Activated CD4-positive, alpha-beta memory T cell treated with anti-CD3 and anti-CD28 coated beads for 36 hours (primary cell): ENCODE measurements at regions not wholly inside any gene's neighbourhood (a gene's known extent, or its start where the extent isn't known, plus 50 kb on each side); places are given as distances from the start of the nearest gene placed in this dataset.

ENCODE experiments used
- CTCF ChIA-PET: fragments of 350-600 bp; sonication (Branson Sonifier 250); formaldehyde crosslinking; loops from one replicate; lab custom pipeline; 2021; ENCODE audit warnings: antibody characterized with exemption, inconsistent platforms; lab: Charles Lee
- POLR2A ChIA-PET: fragments of 350-600 bp; sonication (Branson Sonifier 250); formaldehyde crosslinking; loops from one replicate; lab custom pipeline; 2021; ENCODE audit warnings: antibody characterized with exemption; lab: Charles Lee
- DNase-seq: peaks from one replicate; pipeline ENCODE4 v3.0.0-alpha.2; 2020
- H3K27ac Mint-ChIP-seq: one replicate; pipeline ENCODE4 v1.8.0; 2021; ENCODE audit warnings: mixed read lengths
- H3K27me3 Mint-ChIP-seq: one replicate; pipeline ENCODE4 v1.8.0; 2021; ENCODE audit warnings: mixed read lengths
- H3K36me3 Mint-ChIP-seq: one replicate; pipeline ENCODE4 v1.8.0; 2021; ENCODE audit warnings: mixed read lengths
- H3K4me1 Mint-ChIP-seq: one replicate; pipeline ENCODE4 v1.8.0; 2021; ENCODE audit warnings: low read depth, mixed read lengths
- H3K4me3 Mint-ChIP-seq: one replicate; pipeline ENCODE4 v1.8.0; 2021; ENCODE audit warnings: mild to moderate bottlenecking, mixed read lengths
- H3K9me3 Mint-ChIP-seq: one replicate; pipeline ENCODE4 v1.8.0; 2021; ENCODE audit warnings: mixed read lengths
- intact Hi-C: fragments of 100-400 bp; cut with micrococcal nuclease; formaldehyde crosslinking; loops from one replicate; pipeline ENCODE4 v1.15.1; 2023

DNA sequence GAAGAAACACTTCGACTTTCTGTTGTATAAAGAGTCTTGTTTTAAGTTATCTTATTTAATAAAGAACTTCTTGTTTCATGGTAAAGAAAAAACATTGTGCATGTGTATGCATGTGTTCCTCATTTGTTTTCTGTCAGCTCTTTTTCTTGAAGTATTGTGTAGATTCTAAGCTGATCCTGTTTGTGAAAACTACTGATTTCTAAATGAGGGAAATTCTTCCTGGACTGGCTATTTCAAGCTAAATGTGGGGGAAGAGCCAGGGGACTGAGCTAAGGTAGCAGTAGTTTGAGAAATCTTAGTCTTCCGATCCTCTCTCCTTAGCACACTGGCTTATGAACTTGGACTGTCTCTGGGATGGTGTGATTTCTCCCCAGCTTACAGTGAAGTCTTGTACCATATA is 56.4 kb upstream of the RBMS1 start:
- Mint-ChIP-seq H3K27ac (no peak overlapping the region), H3K27me3 (peaks cover 4% of the 10 kb centered on the region), H3K4me1 (no peaks in the 10 kb centered on the region), H3K4me3 (no peak overlapping the region), H3K9me3 (peaks cover 3% of the 10 kb centered on the region), H3K36me3 (no peaks in the 10 kb centered on the region)
- intact Hi-C loops = no loop called here
- no peak for DNase-seq
- POLR2A ChIA-PET = no interaction called here
- CTCF ChIA-PET = no interaction called here

DNA sequence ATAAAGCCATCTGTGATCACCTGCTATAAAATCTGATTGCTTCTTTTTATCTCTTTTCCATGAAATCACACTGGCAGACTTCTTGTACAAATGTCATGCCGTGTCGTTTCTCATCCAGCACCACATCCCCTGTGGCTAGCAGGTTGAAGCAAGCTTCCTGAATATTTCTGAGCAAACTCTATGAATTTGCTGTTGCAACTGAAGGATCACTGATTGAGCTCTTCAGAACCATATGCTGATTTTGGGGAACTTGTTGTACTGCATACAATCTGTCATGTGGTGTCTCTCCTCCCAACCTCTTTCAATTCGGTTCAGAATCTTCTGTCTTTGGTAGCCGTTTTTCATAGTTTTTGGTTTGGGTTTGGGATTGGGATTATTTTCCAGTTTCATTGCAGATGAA is 57.7 kb upstream of the RBMS1 start:
- Mint-ChIP-seq H3K9me3 (peaks cover 3% of the 10 kb centered on the region), H3K4me1 (no peaks in the 10 kb centered on the region), H3K27ac (no peak overlapping the region), H3K27me3 (peaks cover 4% of the 10 kb centered on the region), H3K4me3 (no peak overlapping the region), H3K36me3 (no peaks in the 10 kb centered on the region)
- no peak for DNase-seq
- CTCF ChIA-PET = no interaction called here
- intact Hi-C loops = no loop called here
- POLR2A ChIA-PET = no interaction called here

DNA sequence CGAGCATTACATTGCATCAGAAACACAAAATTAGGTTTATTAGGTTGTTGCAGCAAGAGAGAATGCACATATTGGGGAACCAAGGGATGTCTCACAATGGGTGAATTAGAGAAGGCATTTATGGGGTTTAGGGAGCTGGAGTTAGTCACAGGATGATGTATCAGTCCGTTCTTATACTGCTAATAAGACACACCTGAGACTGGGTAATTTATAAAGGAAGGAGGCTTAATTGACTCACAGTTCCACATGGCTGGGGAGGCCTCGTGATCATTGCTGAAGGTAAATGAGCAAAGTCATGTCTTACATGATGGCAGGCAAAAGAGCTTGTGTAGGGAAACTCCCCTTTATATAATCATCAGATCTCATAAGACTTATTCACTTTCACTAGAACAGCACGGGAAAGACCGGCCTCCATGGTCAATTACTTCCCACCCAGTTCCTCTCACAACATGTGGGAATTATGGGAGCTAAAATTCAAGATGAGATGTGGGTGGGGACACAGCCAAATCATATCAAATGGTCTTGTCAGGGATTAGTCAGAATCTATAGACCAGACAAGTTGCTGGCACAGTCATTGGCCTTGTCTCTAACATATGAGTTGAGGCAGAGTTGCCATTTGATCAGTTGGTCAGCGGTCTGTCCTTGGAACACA is 61.9 kb upstream of the RBMS1 start:
- Mint-ChIP-seq H3K9me3 (no peaks in the 10 kb centered on the region), H3K4me1 (no peaks in the 10 kb centered on the region), H3K27ac (no peak overlapping the region), H3K36me3 (no peaks in the 10 kb centered on the region), H3K27me3 (peaks cover 4% of the 10 kb centered on the region), H3K4me3 (no peak overlapping the region)
- intact Hi-C loops = no loop called here
- POLR2A ChIA-PET = no interaction called here
- CTCF ChIA-PET = no interaction called here
- DNase-seq = no peak

GRCh38 chr2:160557903-160558302 is 64.3 kb upstream of the RBMS1 start:
- Mint-ChIP-seq H3K4me3 (no peak overlapping the region), H3K9me3 (no peaks in the 10 kb centered on the region)

GRCh38 chr2:160558531-160558930 is 64.9 kb upstream of the RBMS1 start:
- Mint-ChIP-seq H3K4me3 (no peak overlapping the region), H3K36me3 (no peaks in the 10 kb centered on the region), H3K27me3 (no peaks in the 10 kb centered on the region), H3K9me3 (no peaks in the 10 kb centered on the region), H3K27ac (no peak overlapping the region), H3K4me1 (no peaks in the 10 kb centered on the region)
- DNase-seq = no peak
- ChIA-PET CTCF (no interaction called here), POLR2A (no interaction called here)
- intact Hi-C loops = no loop called here

More at GRCh38 chr2:160557903-160558302, 64.3 kb upstream of the RBMS1 start:
- no peaks in the 10 kb centered on the region for H3K4me1 Mint-ChIP-seq
- H3K27me3 Mint-ChIP-seq = peaks cover 2% of the 10 kb centered on the region
- H3K27ac Mint-ChIP-seq = no peak overlapping the region
- ChIA-PET POLR2A (no interaction called here), CTCF (no interaction called here)
- no peaks in the 10 kb centered on the region for H3K36me3 Mint-ChIP-seq
- DNase-seq = no peak
- intact Hi-C loops = no loop called here

DNA sequence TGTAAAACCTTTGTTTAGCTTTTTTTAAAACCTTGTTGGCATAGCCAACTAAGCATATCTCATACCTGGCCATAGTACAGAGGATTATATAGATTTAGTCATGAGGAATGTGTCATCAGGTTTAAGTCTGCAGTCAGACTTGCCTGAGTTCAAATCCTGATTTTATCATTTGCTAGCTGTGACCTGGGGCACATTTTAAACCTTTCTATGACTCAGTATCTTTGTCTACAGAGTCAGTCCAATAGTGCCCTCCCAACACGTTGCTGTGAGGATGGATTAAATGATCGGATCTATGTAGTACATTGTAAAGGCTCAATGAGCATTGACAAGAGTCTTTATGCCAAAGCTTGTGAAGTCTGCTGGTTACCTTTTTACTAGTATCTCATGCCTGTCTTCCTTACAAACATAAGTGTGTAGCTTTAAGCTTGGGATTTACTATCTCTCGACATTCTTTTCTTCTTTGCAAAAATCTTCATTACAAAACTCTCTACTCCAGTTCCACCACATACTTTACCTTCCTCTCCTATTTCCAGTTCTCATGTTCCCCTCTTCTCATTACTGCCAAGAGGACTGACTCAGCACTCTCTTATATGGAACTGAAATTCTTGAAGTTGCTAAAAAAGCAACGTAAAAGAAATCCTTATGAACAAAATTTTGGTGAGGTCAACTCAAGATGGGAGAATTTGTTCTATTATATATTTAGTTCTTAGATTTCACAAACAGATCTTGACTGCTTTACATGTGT is 68.1 kb upstream of the RBMS1 start:
- H3K9me3 Mint-ChIP-seq = no peaks in the 10 kb centered on the region
- intact Hi-C loops = no loop called here
- CTCF ChIA-PET = no interaction called here
- DNase-seq = no peak
- POLR2A ChIA-PET = interaction anchor here (0.7 kb wide), 1 partner anchor 181 kb away, joined by 3 read pairs; no protein-coding TSS in a partner anchor
- H3K4me3 Mint-ChIP-seq = no peak overlapping the region
- peaks cover 5% of the 10 kb centered on the region for H3K4me1 Mint-ChIP-seq
- no peak overlapping the region for H3K27ac Mint-ChIP-seq
- no peaks in the 10 kb centered on the region for H3K27me3 Mint-ChIP-seq
- H3K36me3 Mint-ChIP-seq = no peaks in the 10 kb centered on the region

DNA sequence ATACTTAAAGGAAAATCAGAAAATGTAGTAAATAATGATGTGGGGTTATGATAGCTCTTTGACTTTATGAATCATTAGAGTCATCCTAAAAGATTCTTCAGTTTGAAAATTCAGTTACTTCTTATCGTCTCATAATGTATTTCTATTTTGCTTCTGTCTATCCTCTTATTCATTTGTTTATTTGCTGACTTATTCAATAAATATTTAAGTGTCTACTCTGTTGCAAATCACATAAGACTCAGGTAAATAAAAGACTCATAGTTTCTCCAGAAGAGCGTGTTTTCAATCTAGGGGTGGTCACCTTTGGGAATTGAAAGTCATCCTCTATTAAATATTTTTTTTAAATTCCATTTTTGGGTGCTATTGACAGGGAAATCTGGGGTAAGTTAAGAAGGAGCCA is 69.1 kb upstream of the RBMS1 start:
- no peaks in the 10 kb centered on the region for H3K36me3 Mint-ChIP-seq
- intact Hi-C loops = no loop called here
- DNase-seq = no peak
- CTCF ChIA-PET = interaction anchor here (0.6 kb wide), 1 partner anchor 71 kb away, joined by 3 read pairs; no protein-coding TSS in a partner anchor
- H3K27ac Mint-ChIP-seq = no peak overlapping the region
- no peaks in the 10 kb centered on the region for H3K9me3 Mint-ChIP-seq
- POLR2A ChIA-PET = no interaction called here
- no peaks in the 10 kb centered on the region for H3K27me3 Mint-ChIP-seq
- H3K4me1 Mint-ChIP-seq = peaks cover 5% of the 10 kb centered on the region
- no peak overlapping the region for H3K4me3 Mint-ChIP-seq

DNA sequence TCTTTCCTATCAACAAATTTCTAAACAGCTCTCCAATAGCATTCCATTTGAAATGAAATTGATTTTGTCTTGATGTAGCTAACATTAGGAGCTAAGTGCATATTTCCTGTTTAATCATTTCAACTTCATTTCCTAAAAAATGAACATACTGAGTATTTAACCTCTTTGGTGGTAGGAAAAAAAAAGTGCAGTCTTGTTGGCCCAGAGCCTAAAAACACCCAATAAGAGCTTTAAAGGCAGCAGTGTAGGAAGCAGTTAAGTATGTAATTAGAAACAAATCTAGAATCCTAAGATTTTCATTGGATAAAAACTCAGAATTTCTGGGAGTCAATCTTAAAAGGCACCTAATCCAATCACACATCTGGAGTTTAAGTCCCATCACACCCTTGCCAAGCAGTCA is 71.0 kb upstream of the RBMS1 start:
- intact Hi-C loops = no loop called here
- Mint-ChIP-seq H3K4me3 (no peak overlapping the region), H3K9me3 (no peaks in the 10 kb centered on the region), H3K27me3 (no peaks in the 10 kb centered on the region), H3K36me3 (no peaks in the 10 kb centered on the region), H3K27ac (no peak overlapping the region), H3K4me1 (peaks cover 5% of the 10 kb centered on the region)
- POLR2A ChIA-PET = no interaction called here
- DNase-seq = no peak
- CTCF ChIA-PET = no interaction called here

GRCh38 chr2:160565099-160565845 is 71.7 kb upstream of the RBMS1 start:
- Mint-ChIP-seq H3K4me3 (no peak overlapping the region), H3K4me1 (peaks cover 5% of the 10 kb centered on the region), H3K27me3 (no peaks in the 10 kb centered on the region), H3K36me3 (no peaks in the 10 kb centered on the region), H3K9me3 (no peaks in the 10 kb centered on the region), H3K27ac (no peak overlapping the region)
- intact Hi-C loops = no loop called here
- POLR2A ChIA-PET = no interaction called here
- no peak for DNase-seq
- CTCF ChIA-PET = no interaction called here

GRCh38 chr2:160566717-160567116 is 73.1 kb upstream of the RBMS1 start:
- Mint-ChIP-seq H3K4me1 (peaks cover 5% of the 10 kb centered on the region), H3K9me3 (peaks cover 3% of the 10 kb centered on the region), H3K4me3 (no peak overlapping the region), H3K27ac (no peak overlapping the region), H3K36me3 (peaks cover 3% of the 10 kb centered on the region), H3K27me3 (no peaks in the 10 kb centered on the region)
- intact Hi-C loops = no loop called here
- CTCF ChIA-PET = interaction anchor here (0.6 to 0.7 kb wide), 2 partner anchors 14 to 645 kb away, joined by 3 read pairs; no protein-coding TSS in a partner anchor
- POLR2A ChIA-PET = no interaction called here
- DNase-seq = no peak

DNA sequence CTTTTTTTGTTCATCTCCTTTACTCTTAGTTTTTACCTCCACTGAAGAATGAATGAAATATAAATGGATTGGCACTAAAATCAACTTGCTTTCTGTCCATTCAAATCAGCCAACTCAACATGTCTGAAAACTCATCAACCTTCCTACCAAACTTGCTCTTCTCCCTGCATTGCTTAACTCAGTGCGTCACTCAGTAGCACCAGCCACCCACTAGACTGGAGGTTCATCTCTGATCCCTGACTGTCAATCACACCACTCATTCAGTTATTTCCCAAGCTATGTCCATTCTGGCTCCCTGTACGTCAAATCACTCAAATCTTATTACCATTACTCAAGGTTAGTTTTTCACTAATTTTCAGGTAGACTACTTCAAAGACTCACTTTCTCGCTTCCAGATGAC is 75.2 kb upstream of the RBMS1 start:
- Mint-ChIP-seq H3K27me3 (no peaks in the 10 kb centered on the region), H3K4me1 (peaks cover 5% of the 10 kb centered on the region), H3K36me3 (peaks cover 3% of the 10 kb centered on the region), H3K9me3 (peaks cover 17% of the 10 kb centered on the region), H3K4me3 (no peak overlapping the region), H3K27ac (no peak overlapping the region)
- intact Hi-C loops = no loop called here
- CTCF ChIA-PET = no interaction called here
- POLR2A ChIA-PET = no interaction called here
- DNase-seq = no peak

DNA sequence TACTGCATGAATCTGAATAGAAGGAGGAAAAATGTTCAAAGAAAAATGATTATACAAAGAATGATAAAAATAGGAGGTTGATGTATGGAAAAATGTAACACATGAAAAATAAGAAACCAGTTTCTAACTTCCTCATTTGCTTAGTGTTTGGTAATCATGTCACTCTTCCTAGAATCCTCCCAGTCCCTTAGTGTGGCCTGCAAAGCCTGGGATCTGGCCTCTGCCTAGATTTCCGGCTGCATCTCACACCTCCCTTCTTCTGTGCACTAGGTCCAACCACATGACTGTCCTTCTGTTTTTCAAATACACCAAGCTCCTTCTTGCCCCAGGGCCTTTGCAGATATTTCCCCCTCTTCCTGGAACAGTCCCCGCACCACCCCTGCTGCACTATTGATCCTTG is 76.8 kb upstream of the RBMS1 start:
- intact Hi-C loops = no loop called here
- ChIA-PET CTCF (no interaction called here), POLR2A (no interaction called here)
- Mint-ChIP-seq H3K4me1 (no peaks in the 10 kb centered on the region), H3K9me3 (peaks cover 17% of the 10 kb centered on the region), H3K27ac (no peak overlapping the region), H3K36me3 (peaks cover 3% of the 10 kb centered on the region), H3K27me3 (no peaks in the 10 kb centered on the region), H3K4me3 (no peak overlapping the region)
- no peak for DNase-seq
